Osteoblast (primary cell): ENCODE measurements at regions not wholly inside any gene's neighbourhood (a gene's known extent, or its start where the extent isn't known, plus 50 kb on each side); places are given as distances from the start of the nearest gene placed in this dataset.

Source experiments
- DNase-seq: peaks from one replicate; pipeline ENCODE4 v3.0.0; 2011; ENCODE audit warnings: low spot score, mixed read lengths; ENCODE audit not compliant: insufficient read length; ENCODE audit errors: missing footprints
- H2AFZ ChIP-seq: 2 replicates; pipeline ENCODE4 v1.6.0; 2011; ENCODE audit warnings: mild to moderate bottlenecking, low read length
- H3K27ac ChIP-seq: 2 replicates; pipeline ENCODE4 v1.5.1; 2011; ENCODE audit warnings: mild to moderate bottlenecking, low read depth, low read length, moderate library complexity
- H3K27me3 ChIP-seq: 2 replicates; pipeline ENCODE4 v1.6.0; 2012; ENCODE audit warnings: mild to moderate bottlenecking, control low read depth, inconsistent platforms, low read length, moderate library complexity; ENCODE audit not compliant: insufficient read depth
- H3K36me3 ChIP-seq: 2 replicates; pipeline ENCODE4 v1.5.1; 2011; ENCODE audit warnings: mild to moderate bottlenecking, low read length, control low read depth, moderate library complexity; ENCODE audit not compliant: insufficient read depth
- H3K4me1 ChIP-seq: 2 replicates; pipeline ENCODE4 v1.5.1; 2011; ENCODE audit warnings: mild to moderate bottlenecking, low read length, control low read depth, moderate library complexity; ENCODE audit not compliant: insufficient read depth
- H3K4me2 ChIP-seq: 2 replicates; pipeline ENCODE4 v1.6.0; 2011; ENCODE audit warnings: mild to moderate bottlenecking, low read length; ENCODE audit not compliant: insufficient read depth
- H3K4me3 ChIP-seq: fragments of 200-600 bp; sonication (generic); 3 replicates; pipeline ENCODE4 v1.5.1; 2012; ENCODE audit warnings: mild to moderate bottlenecking, low read length, inconsistent platforms; ENCODE audit not compliant: insufficient read depth
- H3K79me2 ChIP-seq: 2 replicates; pipeline ENCODE4 v1.6.0; 2012; ENCODE audit warnings: mild to moderate bottlenecking, low read length, control low read depth, inconsistent platforms; ENCODE audit not compliant: insufficient read depth
- H3K9me3 ChIP-seq: 2 replicates; pipeline ENCODE4 v1.5.1; 2011; ENCODE audit warnings: low read depth, low read length, control low read depth
- H4K20me1 ChIP-seq: 2 replicates; pipeline ENCODE4 v1.6.0; 2012; ENCODE audit warnings: mild to moderate bottlenecking, low read length, control low read depth; ENCODE audit not compliant: insufficient read depth
- CTCF ChIP-seq: IDR thresholded peaks from 2 replicates; pipeline ENCODE4 v1.5.1; 2011; ENCODE audit warnings: mild to moderate bottlenecking, low read depth, low read length, moderate library complexity; ENCODE audit errors: extremely low read depth

GRCh38 chr12:83619973-83620372, 933.3 kb downstream of the TMTC2 start:
- H3K27me3 ChIP-seq = no peaks in the 10 kb centered on the region
- H3K9me3 ChIP-seq = peaks cover 4% of the 10 kb centered on the region
- no peaks in the 10 kb centered on the region for H4K20me1 ChIP-seq
- no peaks in the 10 kb centered on the region for H3K79me2 ChIP-seq
- no peak overlapping the region for H2AFZ ChIP-seq
- no peak overlapping the region for H3K4me2 ChIP-seq
- H3K36me3 ChIP-seq = no peaks in the 10 kb centered on the region
- DNase-seq = no peak
- TF ChIP-seq CTCF = no peak
- no peak overlapping the region for H3K27ac ChIP-seq
- no peaks in the 10 kb centered on the region for H3K4me1 ChIP-seq
- no peak overlapping the region for H3K4me3 ChIP-seq

GRCh38 chr12:83615152-83615551, 928.4 kb downstream of the TMTC2 start:
- no peak for DNase-seq
- H3K4me2 ChIP-seq = no peak overlapping the region
- H3K9me3 ChIP-seq = peaks cover 4% of the 10 kb centered on the region
- H3K27me3 ChIP-seq = no peaks in the 10 kb centered on the region
- H3K4me1 ChIP-seq = no peaks in the 10 kb centered on the region
- H3K79me2 ChIP-seq = no peaks in the 10 kb centered on the region
- no peak overlapping the region for H3K4me3 ChIP-seq
- H2AFZ ChIP-seq = no peak overlapping the region
- no peaks in the 10 kb centered on the region for H3K36me3 ChIP-seq
- no peaks in the 10 kb centered on the region for H4K20me1 ChIP-seq
- no peak overlapping the region for H3K27ac ChIP-seq
- no peak for TF ChIP-seq CTCF

GRCh38 chr12:83613586-83614110, 926.9 kb downstream of the TMTC2 start:
- H3K4me2 ChIP-seq = no peak overlapping the region
- no peak overlapping the region for H2AFZ ChIP-seq
- peaks cover 4% of the 10 kb centered on the region for H3K9me3 ChIP-seq
- H3K79me2 ChIP-seq = no peaks in the 10 kb centered on the region
- no peaks in the 10 kb centered on the region for H3K4me1 ChIP-seq
- H3K4me3 ChIP-seq = no peak overlapping the region
- no peak for TF ChIP-seq CTCF
- no peak overlapping the region for H3K27ac ChIP-seq
- H3K27me3 ChIP-seq = no peaks in the 10 kb centered on the region
- DNase-seq = no peak
- H4K20me1 ChIP-seq = no peaks in the 10 kb centered on the region
- H3K36me3 ChIP-seq = no peaks in the 10 kb centered on the region

- no peak for DNase-seq
- no peak for TF ChIP-seq CTCF
- H3K27ac ChIP-seq = no peak overlapping the region
- H3K27me3 ChIP-seq = no peaks in the 10 kb centered on the region
- H3K4me2 ChIP-seq = no peak overlapping the region
- H3K79me2 ChIP-seq = no peaks in the 10 kb centered on the region
- H3K4me3 ChIP-seq = no peak overlapping the region
- H3K9me3 ChIP-seq = no peaks in the 10 kb centered on the region
- no peaks in the 10 kb centered on the region for H4K20me1 ChIP-seq
- H3K4me1 ChIP-seq = no peaks in the 10 kb centered on the region
- no peaks in the 10 kb centered on the region for H3K36me3 ChIP-seq
- no peak overlapping the region for H2AFZ ChIP-seq
These were observed 916.4 kb downstream of the TMTC2 start for GRCh38 chr12:83603106-83603505.
